ENCODE measurements at regions not wholly inside any gene's neighbourhood (a gene's known extent, or its start where the extent isn't known, plus 50 kb on each side); places are given as distances from the start of the nearest gene placed in this dataset.

DNA sequence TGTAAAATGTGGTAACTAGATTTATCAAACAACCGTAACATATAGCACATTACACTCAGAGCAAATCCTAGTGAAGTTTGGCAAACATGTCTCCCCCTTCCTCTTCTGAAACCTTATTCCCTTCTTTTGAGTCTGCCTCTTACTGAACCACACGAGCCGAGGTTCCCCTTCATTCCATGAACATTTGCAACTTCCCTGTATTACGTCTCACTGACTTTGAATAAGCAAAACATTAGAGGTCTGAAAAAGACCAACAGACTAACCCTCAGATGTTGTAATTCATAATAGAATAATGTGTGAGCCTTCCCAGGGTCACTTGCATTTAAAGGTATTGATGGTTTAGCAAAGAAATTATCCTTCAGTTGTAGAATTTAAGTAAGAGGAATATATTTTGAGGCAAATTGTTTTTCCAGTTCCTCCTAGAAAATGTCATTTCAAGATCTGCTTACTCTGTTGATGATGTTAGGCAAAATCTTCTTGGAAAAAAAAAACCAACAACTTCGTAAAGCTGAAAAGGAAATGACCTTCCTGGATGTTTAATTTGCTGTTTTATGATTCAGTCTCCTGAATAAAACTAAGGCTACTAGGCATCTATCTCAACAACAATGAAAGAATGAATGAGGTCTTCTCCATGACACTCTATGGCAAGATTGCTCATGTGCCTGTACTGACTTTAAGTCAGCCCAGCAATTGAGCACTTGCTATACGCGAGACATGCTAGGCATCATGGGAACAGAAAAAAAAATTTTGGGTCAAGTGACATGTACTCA lies 296.9 kb upstream of the NECTIN3 start:
- Histone ChIP-seq H3K36me3 (ENCODE audit: insufficient read depth, low read length) (no peaks in the 10 kb centered on the region), H3K27ac (no peak overlapping the region), H3K4me3 (no peak overlapping the region), H3K9me3 (ENCODE audit: low read depth, low read length) (no peaks in the 10 kb centered on the region), H3K9ac (ENCODE audit: insufficient read length) (no peak overlapping the region)
- TF ChIP-seq FOXP2 (optimal IDR thresholded peaks at IDR 0.05; ENCODE audit: control extremely low read depth, extremely low read length, insufficient read depth) (no peak), POLR2AphosphoS5 (IDR thresholded peaks at IDR 0.05; ENCODE audit: borderline replicate concordance, low read depth, low read length) (no peak), EZH2 (IDR thresholded peaks at IDR 0.05) (no peak)
- DNase-seq (ENCODE audit: low read depth, low spot score) = no peak

DNA sequence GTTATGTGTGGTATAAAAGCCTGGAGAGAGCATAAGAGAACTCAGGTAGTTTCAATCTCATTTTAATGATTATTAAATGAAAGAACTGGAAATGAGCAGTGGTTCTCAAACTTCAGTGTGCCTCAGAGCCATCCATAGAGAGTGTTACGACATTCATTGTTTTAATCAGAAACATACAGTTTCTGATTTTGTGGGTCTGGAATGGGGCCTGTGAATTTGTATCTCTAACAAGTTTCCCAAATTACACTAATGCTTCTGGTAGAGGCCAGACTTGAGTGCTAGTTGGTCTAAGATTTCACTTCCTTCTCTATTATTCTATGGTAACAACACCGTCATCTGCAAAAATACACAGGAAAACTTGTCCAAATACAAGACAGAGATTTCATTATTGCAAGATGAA lies 292.0 kb upstream of the NECTIN3 start:
- H3K9ac ChIP-seq (ENCODE audit: insufficient read length) = no peak overlapping the region
- no peak for DNase-seq (ENCODE audit: low read depth, low spot score)
- no peak overlapping the region for H3K27ac ChIP-seq
- TF ChIP-seq POLR2AphosphoS5 (IDR thresholded peaks at IDR 0.05; ENCODE audit: borderline replicate concordance, low read depth, low read length) = no peak
- no peak for TF ChIP-seq FOXP2 (optimal IDR thresholded peaks at IDR 0.05; ENCODE audit: control extremely low read depth, extremely low read length, insufficient read depth)
- no peak for TF ChIP-seq EZH2 (IDR thresholded peaks at IDR 0.05)
- no peaks in the 10 kb centered on the region for H3K36me3 ChIP-seq (ENCODE audit: insufficient read depth, low read length)
- H3K9me3 ChIP-seq (ENCODE audit: low read depth, low read length) = no peaks in the 10 kb centered on the region
- H3K4me3 ChIP-seq = no peak overlapping the region

DNA sequence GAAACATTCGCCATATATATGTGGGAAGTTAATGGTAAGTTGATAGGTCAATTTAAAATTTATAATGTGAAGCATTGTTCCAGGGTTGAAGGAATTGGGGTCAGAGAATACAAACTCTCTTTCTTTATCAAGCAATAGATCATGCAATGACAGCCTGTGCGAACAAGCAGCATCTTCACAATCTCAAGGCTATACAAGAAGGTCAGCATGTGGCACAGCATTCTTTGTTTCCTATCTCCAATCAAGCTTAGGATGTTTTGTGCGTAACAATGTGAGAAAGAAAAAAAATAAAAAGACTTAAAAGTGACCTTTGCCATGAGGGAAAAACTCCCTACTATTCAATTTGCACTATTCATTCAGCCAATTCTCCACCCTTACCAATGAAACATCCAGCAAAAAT lies 288.1 kb upstream of the NECTIN3 start:
- no peak overlapping the region for H3K27ac ChIP-seq
- H3K4me3 ChIP-seq = no peak overlapping the region
- no peak overlapping the region for H3K9ac ChIP-seq (ENCODE audit: insufficient read length)
- H3K9me3 ChIP-seq (ENCODE audit: low read depth, low read length) = no peaks in the 10 kb centered on the region
- no peaks in the 10 kb centered on the region for H3K36me3 ChIP-seq (ENCODE audit: insufficient read depth, low read length)
- no peak for TF ChIP-seq FOXP2 (optimal IDR thresholded peaks at IDR 0.05; ENCODE audit: control extremely low read depth, extremely low read length, insufficient read depth)
- no peak for TF ChIP-seq EZH2 (IDR thresholded peaks at IDR 0.05)
- no peak for TF ChIP-seq POLR2AphosphoS5 (IDR thresholded peaks at IDR 0.05; ENCODE audit: borderline replicate concordance, low read depth, low read length)
- no peak for DNase-seq (ENCODE audit: low read depth, low spot score)

DNA sequence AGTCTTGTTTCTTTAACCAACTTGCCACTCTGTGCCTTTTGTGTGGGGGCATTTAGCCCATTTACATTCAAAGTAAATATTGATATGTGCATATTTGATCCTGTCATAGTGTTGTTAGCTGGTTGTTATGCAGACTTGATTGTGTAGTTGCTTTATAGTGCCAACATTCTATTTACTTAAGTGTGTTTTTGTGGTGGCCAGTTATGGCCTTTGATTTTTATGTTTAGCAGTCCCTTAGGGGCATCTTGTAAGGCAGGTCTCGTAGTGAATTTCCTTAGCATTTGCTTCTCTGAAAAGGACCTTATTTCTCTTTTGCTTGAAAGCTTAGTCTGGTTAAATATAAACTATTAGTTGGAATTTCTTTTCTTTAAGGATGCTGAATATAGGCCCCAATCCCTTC lies 282.8 kb upstream of the NECTIN3 start:
- H3K36me3 ChIP-seq (ENCODE audit: insufficient read depth, low read length) = no peaks in the 10 kb centered on the region
- H3K9ac ChIP-seq (ENCODE audit: insufficient read length) = no peak overlapping the region
- H3K27ac ChIP-seq = no peak overlapping the region
- DNase-seq (ENCODE audit: low read depth, low spot score) = no peak
- no peaks in the 10 kb centered on the region for H3K9me3 ChIP-seq (ENCODE audit: low read depth, low read length)
- TF ChIP-seq EZH2 (IDR thresholded peaks at IDR 0.05) (no peak), FOXP2 (optimal IDR thresholded peaks at IDR 0.05; ENCODE audit: control extremely low read depth, extremely low read length, insufficient read depth) (no peak), POLR2AphosphoS5 (IDR thresholded peaks at IDR 0.05; ENCODE audit: borderline replicate concordance, low read depth, low read length) (no peak)
- H3K4me3 ChIP-seq = no peak overlapping the region

DNA sequence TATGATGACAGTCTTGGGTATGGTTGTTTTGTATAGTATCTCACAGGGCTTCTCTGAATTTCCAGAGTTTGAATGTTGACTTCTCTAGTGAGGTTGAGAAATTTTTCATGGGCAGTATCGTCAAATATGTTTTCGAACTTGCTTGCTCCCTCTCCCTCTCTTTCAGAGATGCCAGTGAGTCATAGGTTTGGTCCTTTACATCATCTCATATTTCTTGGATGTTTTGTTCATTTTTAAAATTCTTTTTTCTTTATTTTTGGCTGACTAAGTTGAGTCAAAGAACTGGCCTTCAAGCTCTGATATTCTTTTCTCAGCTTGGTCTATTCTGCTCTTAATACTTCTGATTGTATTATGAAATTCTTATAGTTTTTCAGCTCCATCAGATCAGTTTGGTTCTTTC lies 282.3 kb upstream of the NECTIN3 start:
- DNase-seq (ENCODE audit: low read depth, low spot score) = no peak
- Histone ChIP-seq H3K9me3 (ENCODE audit: low read depth, low read length) (no peaks in the 10 kb centered on the region), H3K4me3 (no peak overlapping the region), H3K27ac (no peak overlapping the region), H3K36me3 (ENCODE audit: insufficient read depth, low read length) (no peaks in the 10 kb centered on the region), H3K9ac (ENCODE audit: insufficient read length) (no peak overlapping the region)
- no peak for TF ChIP-seq POLR2AphosphoS5 (IDR thresholded peaks at IDR 0.05; ENCODE audit: borderline replicate concordance, low read depth, low read length)
- no peak for TF ChIP-seq FOXP2 (optimal IDR thresholded peaks at IDR 0.05; ENCODE audit: control extremely low read depth, extremely low read length, insufficient read depth)
- no peak for TF ChIP-seq EZH2 (IDR thresholded peaks at IDR 0.05)

DNA sequence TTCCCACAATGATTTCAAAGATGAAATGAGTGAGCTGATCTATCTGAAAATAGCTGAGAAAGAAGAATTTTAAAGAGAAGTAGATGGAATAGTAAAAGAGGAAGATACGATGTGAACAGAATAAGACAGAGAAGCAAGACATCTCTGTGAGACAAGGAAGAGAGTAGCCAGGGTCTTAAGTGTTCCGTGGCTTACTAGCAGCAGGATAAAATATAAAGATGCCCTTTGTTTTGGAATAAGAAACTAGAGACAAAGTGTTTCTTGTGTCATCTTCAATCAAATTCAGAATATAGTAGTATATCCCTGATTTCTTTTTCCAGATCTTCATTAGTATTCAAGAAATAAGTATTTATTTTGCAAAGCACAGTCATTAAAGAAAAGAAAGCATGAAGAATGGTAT lies 281.0 kb upstream of the NECTIN3 start:
- Histone ChIP-seq H3K9me3 (ENCODE audit: low read depth, low read length) (no peaks in the 10 kb centered on the region), H3K36me3 (ENCODE audit: insufficient read depth, low read length) (no peaks in the 10 kb centered on the region), H3K9ac (ENCODE audit: insufficient read length) (no peak overlapping the region), H3K27ac (no peak overlapping the region), H3K4me3 (no peak overlapping the region)
- no peak for TF ChIP-seq POLR2AphosphoS5 (IDR thresholded peaks at IDR 0.05; ENCODE audit: borderline replicate concordance, low read depth, low read length)
- no peak for TF ChIP-seq FOXP2 (optimal IDR thresholded peaks at IDR 0.05; ENCODE audit: control extremely low read depth, extremely low read length, insufficient read depth)
- no peak for TF ChIP-seq EZH2 (IDR thresholded peaks at IDR 0.05)
- no peak for DNase-seq (ENCODE audit: low read depth, low spot score)

DNA sequence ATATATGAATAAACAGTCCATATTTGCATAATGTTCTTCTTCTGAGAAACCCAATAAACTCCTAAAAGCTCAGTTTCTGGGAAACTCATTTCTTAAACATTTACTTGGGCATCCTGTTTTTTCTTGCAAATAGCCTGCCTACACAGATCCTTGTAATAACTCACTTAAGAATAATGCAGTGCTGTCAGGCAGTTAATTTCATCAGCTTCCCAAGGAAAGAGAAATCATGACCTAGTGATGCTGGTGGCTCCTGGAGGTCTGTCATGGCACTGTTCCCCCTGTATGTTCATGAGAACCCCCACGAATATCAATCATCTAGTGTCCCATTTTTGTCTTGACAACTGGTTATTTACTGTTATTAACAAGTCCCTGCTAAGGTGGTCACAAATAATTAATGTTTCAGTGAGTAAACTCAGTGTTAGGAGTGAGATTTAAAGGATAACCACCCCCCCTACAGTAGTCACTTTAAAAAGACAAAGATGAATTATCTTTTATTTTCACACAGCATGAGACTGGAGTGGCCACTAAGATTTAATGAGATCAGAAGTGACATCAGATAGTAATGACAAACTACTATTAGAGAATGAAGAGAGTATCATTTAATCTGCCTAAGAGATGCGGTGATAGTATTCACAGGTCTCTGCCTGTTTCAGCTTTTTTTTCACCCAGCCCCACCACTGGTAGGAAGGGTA lies 279.5 kb upstream of the NECTIN3 start:
- no peaks in the 10 kb centered on the region for H3K36me3 ChIP-seq (ENCODE audit: insufficient read depth, low read length)
- H3K9ac ChIP-seq (ENCODE audit: insufficient read length) = no peak overlapping the region
- no peak overlapping the region for H3K4me3 ChIP-seq
- H3K27ac ChIP-seq = no peak overlapping the region
- no peak for TF ChIP-seq FOXP2 (optimal IDR thresholded peaks at IDR 0.05; ENCODE audit: control extremely low read depth, extremely low read length, insufficient read depth)
- TF ChIP-seq EZH2 (IDR thresholded peaks at IDR 0.05) = no peak
- TF ChIP-seq POLR2AphosphoS5 (IDR thresholded peaks at IDR 0.05; ENCODE audit: borderline replicate concordance, low read depth, low read length) = no peak
- DNase-seq (ENCODE audit: low read depth, low spot score) = no peak
- H3K9me3 ChIP-seq (ENCODE audit: low read depth, low read length) = no peaks in the 10 kb centered on the region

DNA sequence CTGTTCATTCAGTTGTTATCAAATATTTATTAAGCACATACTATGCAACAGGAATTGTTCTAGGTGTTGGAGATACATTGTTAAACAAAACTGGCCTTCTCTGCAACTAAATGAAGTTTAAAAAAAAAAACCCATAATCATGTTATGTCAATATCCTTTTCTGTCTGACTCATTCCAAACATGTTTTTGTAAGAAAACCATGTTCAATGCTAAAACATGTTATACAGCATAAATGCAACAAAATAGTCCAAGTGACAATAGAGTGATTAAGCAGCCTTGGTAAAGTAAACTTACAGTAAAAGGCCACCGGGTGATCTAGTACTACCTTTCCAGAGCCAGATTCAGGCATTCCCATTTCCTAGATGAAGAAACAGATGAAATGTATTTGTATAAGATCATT lies 278.0 kb upstream of the NECTIN3 start:
- Histone ChIP-seq H3K9me3 (ENCODE audit: low read depth, low read length) (no peaks in the 10 kb centered on the region), H3K27ac (no peak overlapping the region), H3K36me3 (ENCODE audit: insufficient read depth, low read length) (no peaks in the 10 kb centered on the region), H3K4me3 (no peak overlapping the region), H3K9ac (ENCODE audit: insufficient read length) (no peak overlapping the region)
- no peak for DNase-seq (ENCODE audit: low read depth, low spot score)
- TF ChIP-seq FOXP2 (optimal IDR thresholded peaks at IDR 0.05; ENCODE audit: control extremely low read depth, extremely low read length, insufficient read depth) = no peak
- no peak for TF ChIP-seq EZH2 (IDR thresholded peaks at IDR 0.05)
- TF ChIP-seq POLR2AphosphoS5 (IDR thresholded peaks at IDR 0.05; ENCODE audit: borderline replicate concordance, low read depth, low read length) = no peak

All from SK-N-MC (cell line).